PFSK-1 (cell line): ENCODE measurements at regions not wholly inside any gene's neighbourhood (a gene's known extent, or its start where the extent isn't known, plus 50 kb on each side); places are given as distances from the start of the nearest gene placed in this dataset.

ENCODE experiments used
- FOXP2 ChIP-seq: optimal IDR thresholded peaks from 2 replicates; pipeline ENCODE3; 2011; ENCODE audit warnings: borderline replicate concordance, control low read depth, inconsistent platforms; ENCODE audit not compliant: insufficient read depth; ENCODE audit errors: extremely low read length, extremely low read depth
- POLR2AphosphoS5 ChIP-seq: IDR thresholded peaks from 2 replicates; pipeline ENCODE4 v1.6.1; 2012; ENCODE audit warnings: low read depth, mild to moderate bottlenecking, control low read depth, low read length, moderate library complexity
- REST ChIP-seq, 2 experiments: IDR thresholded peaks; 2 replicates each; pipeline versions ENCODE4 v1.6.1 to v1.8.0; 2011 to 2012; ENCODE audit warnings: low read depth in 2 of 2, low read length in 2 of 2, control low read depth in 1 of 2, inconsistent platforms in 1 of 2, mild to moderate bottlenecking in 1 of 2, moderate library complexity in 1 of 2; ENCODE audit not compliant: insufficient read depth in 1 of 2
- SIN3A ChIP-seq: IDR thresholded peaks from 2 replicates; pipeline ENCODE4 v1.6.1; 2012; ENCODE audit warnings: mild to moderate bottlenecking, low read length, moderate library complexity, borderline replicate concordance; ENCODE audit not compliant: insufficient read depth
- TAF1 ChIP-seq: IDR thresholded peaks from 2 replicates; pipeline ENCODE4 v1.6.1; 2012; ENCODE audit warnings: low read length, control low read depth, borderline replicate concordance; ENCODE audit not compliant: insufficient read depth

DNA sequence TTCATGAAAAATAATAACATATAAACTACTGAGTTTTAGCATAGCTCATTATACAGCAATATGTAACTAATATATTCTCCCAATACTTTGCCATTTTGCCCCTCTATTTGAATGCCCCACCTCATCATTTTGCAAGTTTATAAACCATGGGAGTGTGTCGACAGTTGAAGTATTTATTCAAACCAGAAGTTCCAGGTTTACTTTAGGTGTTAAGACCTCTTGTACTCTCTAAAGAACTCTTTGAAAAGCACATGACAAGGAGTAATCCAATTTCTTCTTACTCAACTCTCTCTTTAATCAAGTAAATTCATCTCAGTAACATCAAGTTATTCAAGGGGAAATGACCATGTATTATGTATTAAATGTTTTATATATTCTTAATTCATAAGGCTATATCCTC lies 240.7 kb downstream of the COX18 start:
- no peak for TF ChIP-seq POLR2AphosphoS5
- TF ChIP-seq TAF1 = no peak
- no peak for TF ChIP-seq REST (IDR thresholded peaks at IDR 0.05; ENCODE audit: insufficient read depth in 1 of 2, low read depth in 2 of 2, low read length in 2 of 2)
- no peak for TF ChIP-seq FOXP2
- no peak for TF ChIP-seq SIN3A

DNA sequence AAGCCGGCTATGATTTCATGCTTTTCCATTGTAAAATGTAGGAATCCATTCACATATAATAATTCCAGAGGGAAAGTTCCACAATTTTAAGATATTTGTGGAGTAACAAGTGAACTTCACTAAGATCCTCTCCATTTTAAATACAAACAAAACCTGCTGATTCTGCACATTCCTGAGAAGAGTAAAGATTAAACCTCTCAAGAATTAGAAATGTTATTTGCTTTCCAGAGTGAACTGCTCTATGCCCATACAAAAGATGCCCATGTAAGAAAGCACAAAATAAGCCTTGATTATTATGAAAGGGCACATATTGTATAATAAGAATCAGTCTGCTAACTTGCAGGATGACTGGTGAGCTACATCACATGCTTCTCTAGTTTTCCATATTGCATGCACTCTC lies 241.5 kb downstream of the COX18 start:
- TF ChIP-seq REST (IDR thresholded peaks at IDR 0.05; ENCODE audit: insufficient read depth in 1 of 2, low read depth in 2 of 2, low read length in 2 of 2) = no peak
- no peak for TF ChIP-seq POLR2AphosphoS5
- TF ChIP-seq SIN3A = no peak
- no peak for TF ChIP-seq TAF1
- TF ChIP-seq FOXP2 = no peak

GRCh38 chr4:72820107-72820506 lies 249.4 kb downstream of the COX18 start:
- no peak for TF ChIP-seq FOXP2
- no peak for TF ChIP-seq REST (IDR thresholded peaks at IDR 0.05; ENCODE audit: insufficient read depth in 1 of 2, low read depth in 2 of 2, low read length in 2 of 2)
- TF ChIP-seq TAF1 = no peak
- no peak for TF ChIP-seq POLR2AphosphoS5
- TF ChIP-seq SIN3A = no peak

DNA sequence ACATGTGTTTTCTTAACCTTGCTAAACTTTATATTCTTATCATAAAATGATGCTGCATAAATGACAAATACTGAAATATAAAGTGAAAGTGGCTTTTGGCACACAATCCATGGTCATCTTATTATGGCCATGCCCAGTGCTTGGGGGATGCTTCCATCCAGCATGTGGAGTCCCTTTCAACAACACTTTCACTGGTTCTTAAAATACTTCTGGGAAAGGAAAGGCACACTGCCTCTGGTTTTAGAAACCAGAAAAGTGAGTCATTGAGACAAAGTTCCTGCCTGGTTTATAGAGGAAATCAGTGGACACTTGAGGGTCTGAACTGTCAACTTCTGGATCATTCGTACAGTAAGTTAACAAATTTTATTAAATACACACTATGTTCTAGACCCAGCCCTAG lies 248.0 kb upstream of the ADAMTS3 start:
- TF ChIP-seq FOXP2 (no peak), SIN3A (no peak), TAF1 (no peak), REST (IDR thresholded peaks at IDR 0.05; ENCODE audit: insufficient read depth in 1 of 2, low read depth in 2 of 2, low read length in 2 of 2) (no peak), POLR2AphosphoS5 (no peak)

DNA sequence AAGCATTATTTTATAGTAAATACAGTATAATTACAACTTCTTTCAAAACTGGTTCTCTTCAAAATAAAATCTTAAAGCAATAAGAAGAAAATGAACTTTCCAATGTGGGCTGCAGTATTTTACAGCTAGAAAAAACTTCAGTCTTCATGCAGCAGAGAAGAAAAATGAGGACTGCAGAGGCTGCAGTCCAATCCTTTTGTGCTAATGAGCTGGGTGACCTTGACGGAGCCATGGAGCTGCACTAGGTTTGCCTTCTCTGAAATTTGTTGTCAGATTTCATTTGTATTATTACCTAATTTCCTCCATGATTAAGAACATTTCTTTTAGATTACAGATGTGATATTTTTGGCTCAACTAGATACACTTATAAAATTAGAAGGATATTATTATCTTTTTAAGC lies 245.2 kb upstream of the ADAMTS3 start:
- TF ChIP-seq TAF1 (no peak), SIN3A (no peak), POLR2AphosphoS5 (no peak), REST (IDR thresholded peaks at IDR 0.05; ENCODE audit: insufficient read depth in 1 of 2, low read depth in 2 of 2, low read length in 2 of 2) (no peak), FOXP2 (no peak)
